ENCODE measurements at regions not wholly inside any gene's neighbourhood (a gene's known extent, or its start where the extent isn't known, plus 50 kb on each side); places are given as distances from the start of the nearest gene placed in this dataset.

GRCh38 chr4:82145850-82146249 lies 227.9 kb downstream of the HNRNPD start:
- TF ChIP-seq, protein P1, sequence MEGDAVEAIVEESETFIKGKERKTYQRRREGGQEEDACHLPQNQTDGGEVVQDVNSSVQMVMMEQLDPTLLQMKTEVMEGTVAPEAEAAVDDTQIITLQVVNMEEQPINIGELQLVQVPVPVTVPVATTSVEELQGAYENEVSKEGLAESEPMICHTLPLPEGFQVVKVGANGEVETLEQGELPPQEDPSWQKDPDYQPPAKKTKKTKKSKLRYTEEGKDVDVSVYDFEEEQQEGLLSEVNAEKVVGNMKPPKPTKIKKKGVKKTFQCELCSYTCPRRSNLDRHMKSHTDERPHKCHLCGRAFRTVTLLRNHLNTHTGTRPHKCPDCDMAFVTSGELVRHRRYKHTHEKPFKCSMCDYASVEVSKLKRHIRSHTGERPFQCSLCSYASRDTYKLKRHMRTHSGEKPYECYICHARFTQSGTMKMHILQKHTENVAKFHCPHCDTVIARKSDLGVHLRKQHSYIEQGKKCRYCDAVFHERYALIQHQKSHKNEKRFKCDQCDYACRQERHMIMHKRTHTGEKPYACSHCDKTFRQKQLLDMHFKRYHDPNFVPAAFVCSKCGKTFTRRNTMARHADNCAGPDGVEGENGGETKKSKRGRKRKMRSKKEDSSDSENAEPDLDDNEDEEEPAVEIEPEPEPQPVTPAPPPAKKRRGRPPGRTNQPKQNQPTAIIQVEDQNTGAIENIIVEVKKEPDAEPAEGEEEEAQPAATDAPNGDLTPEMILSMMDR (IDR thresholded peaks at IDR 0.05): no peak
- TF ChIP-seq EZH2 (IDR thresholded peaks at IDR 0.05): no peak
- no peak for TF ChIP-seq EZH2phosphoT487 (IDR thresholded peaks at IDR 0.05)

Measured in neural progenitor cell (in vitro differentiated cells).